Activated naive CD4-positive, alpha-beta T cell treated with anti-CD3 and anti-CD28 coated beads, Interleukin-2, amount 10 ng/mL, durations not matched to agents 7 days and 5 days (primary cell): ENCODE measurements at regions not wholly inside any gene's neighbourhood (a gene's known extent, or its start where the extent isn't known, plus 50 kb on each side); places are given as distances from the start of the nearest gene placed in this dataset.

ENCODE experiments used
- CTCF ChIA-PET: fragments of 350-600 bp; sonication (Branson Sonifier 250); formaldehyde crosslinking; loops from one replicate; lab custom pipeline; 2021; ENCODE audit warnings: antibody characterized with exemption; lab: Charles Lee
- DNase-seq: peaks from one replicate; pipeline ENCODE4 v3.0.0-alpha.2; 2020
- H3K27ac Mint-ChIP-seq: one replicate; pipeline ENCODE4 v1.8.0; 2021; ENCODE audit warnings: mild to moderate bottlenecking, moderate library complexity, mixed read lengths
- H3K27me3 Mint-ChIP-seq: one replicate; pipeline ENCODE4 v1.8.0; 2021; ENCODE audit warnings: mild to moderate bottlenecking, mixed read lengths
- H3K36me3 Mint-ChIP-seq: one replicate; pipeline ENCODE4 v1.8.0; 2021; ENCODE audit warnings: mixed read lengths
- H3K4me1 Mint-ChIP-seq: one replicate; pipeline ENCODE4 v1.8.0; 2021; ENCODE audit warnings: mixed read lengths
- H3K4me3 Mint-ChIP-seq: one replicate; pipeline ENCODE4 v1.8.0; 2021; ENCODE audit warnings: mild to moderate bottlenecking, moderate library complexity, mixed read lengths
- H3K9me3 Mint-ChIP-seq: one replicate; pipeline ENCODE4 v1.8.0; 2021; ENCODE audit warnings: mixed read lengths

DNA sequence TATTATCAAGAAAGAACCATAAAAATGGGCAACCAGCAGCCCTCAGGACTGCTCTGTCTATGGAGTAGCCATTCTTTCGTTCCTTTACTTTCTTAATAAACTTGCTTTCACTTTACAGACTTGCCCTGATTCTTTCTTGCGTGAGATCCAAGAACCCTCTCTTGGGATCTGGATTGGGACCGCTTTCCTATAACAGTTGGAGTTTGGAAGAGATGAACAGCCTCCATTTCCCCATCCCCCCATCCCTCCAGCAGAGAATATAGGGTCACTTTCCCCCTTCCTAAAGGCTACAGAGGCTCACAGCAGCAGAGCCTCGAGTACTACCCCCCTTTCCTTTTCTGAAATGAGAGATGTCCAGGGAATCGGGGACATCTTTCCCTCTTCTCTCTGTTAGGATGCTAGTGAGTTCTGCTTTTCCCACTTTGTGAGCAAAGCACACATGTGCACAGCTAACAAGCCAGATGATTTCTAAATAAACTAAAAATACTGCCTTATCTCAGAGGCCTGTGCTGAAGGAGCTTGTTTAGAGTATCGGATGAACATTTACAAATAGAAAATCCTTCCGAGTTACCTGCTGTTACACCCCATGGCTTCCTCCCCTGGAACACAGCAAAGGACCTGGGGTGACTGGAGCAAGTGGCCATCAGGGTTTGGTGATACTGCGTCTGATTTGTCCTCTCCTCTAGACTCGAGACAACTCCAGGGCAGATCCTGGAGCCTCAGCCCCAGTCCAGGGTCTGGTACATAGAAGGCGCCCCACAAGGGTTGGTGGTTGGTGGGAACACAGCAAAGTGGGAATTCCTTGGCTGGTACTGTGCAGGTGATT lies 144.2 kb downstream of the SLC38A6 start:
- CTCF ChIA-PET = no interaction called here
- Mint-ChIP-seq H3K9me3 (no peaks in the 10 kb centered on the region), H3K4me1 (peaks cover 4% of the 10 kb centered on the region), H3K4me3 (no peak overlapping the region), H3K27ac (no peak overlapping the region), H3K36me3 (no peaks in the 10 kb centered on the region), H3K27me3 (peaks cover 24% of the 10 kb centered on the region)
- DNase-seq = no peak

DNA sequence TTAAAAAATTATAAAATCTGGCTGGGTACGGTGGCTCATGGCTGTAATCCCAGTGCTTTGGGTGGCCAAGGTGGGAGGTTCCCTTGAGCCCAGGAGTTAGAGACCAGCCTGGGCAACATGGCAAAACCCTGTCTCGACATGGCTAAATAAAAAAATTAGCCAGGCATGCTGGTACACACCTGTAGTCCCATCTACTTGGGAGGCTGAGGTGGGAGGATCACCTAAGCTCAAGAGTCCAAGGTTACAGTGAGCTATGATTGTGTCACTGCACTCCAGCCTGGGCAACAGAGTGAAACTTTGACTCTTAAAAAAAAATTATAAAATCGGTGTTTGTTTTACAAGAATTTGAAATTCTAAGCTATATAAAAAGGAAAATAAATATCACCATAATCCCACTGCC lies 141.8 kb downstream of the SLC38A6 start:
- Mint-ChIP-seq H3K4me1 (peaks cover 4% of the 10 kb centered on the region), H3K36me3 (no peaks in the 10 kb centered on the region), H3K27me3 (peaks cover 17% of the 10 kb centered on the region), H3K9me3 (no peaks in the 10 kb centered on the region), H3K4me3 (no peak overlapping the region), H3K27ac (no peak overlapping the region)
- no peak for DNase-seq
- CTCF ChIA-PET = no interaction called here

DNA sequence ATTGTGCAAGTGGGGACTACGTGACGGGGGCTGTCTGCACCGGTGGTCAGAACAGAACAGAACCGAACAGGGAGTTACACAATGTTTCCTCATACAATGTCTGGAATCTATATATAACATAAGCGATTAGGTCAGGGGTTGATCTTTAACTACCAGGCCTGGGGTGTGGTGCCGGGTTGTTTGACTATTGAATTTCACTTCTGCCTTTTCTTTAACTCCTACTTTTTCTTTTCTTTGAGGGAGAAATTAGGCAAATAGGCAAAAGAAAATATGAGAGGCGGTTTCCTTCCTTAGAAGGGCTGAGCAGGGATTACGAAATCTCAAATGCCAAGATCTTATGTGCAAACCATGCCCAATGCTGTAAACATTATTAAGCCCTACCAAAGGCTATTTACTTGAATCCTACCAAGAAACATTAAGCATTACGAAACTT lies 140.3 kb downstream of the SLC38A6 start:
- peaks cover 4% of the 10 kb centered on the region for H3K4me1 Mint-ChIP-seq
- H3K36me3 Mint-ChIP-seq = no peaks in the 10 kb centered on the region
- CTCF ChIA-PET = no interaction called here
- no peaks in the 10 kb centered on the region for H3K9me3 Mint-ChIP-seq
- no peak overlapping the region for H3K27ac Mint-ChIP-seq
- no peak for DNase-seq
- peaks cover 12% of the 10 kb centered on the region for H3K27me3 Mint-ChIP-seq
- no peak overlapping the region for H3K4me3 Mint-ChIP-seq

DNA sequence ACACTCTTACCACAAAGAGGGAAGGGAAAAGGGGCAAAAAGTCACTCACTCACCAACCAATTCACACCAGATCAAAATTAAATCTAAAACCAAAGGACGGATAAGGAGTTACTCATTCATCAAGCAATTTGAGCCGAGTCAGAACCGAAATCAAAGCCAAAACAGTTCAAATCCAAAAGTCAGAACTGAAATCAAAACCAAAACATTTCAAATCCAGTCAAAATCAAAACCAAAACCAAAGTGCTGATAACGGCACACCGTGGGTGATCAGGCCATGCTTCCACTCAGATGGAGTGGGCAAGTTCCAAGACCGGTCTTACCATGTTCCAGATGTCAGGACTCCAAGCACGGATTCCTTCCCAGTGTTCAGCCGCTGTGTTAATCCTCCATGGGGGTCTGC lies 139.5 kb downstream of the SLC38A6 start:
- H3K4me3 Mint-ChIP-seq = no peak overlapping the region
- no peaks in the 10 kb centered on the region for H3K9me3 Mint-ChIP-seq
- H3K27me3 Mint-ChIP-seq = peaks cover 4% of the 10 kb centered on the region
- H3K36me3 Mint-ChIP-seq = no peaks in the 10 kb centered on the region
- no peak overlapping the region for H3K27ac Mint-ChIP-seq
- peaks cover 4% of the 10 kb centered on the region for H3K4me1 Mint-ChIP-seq
- CTCF ChIA-PET = no interaction called here
- no peak for DNase-seq

DNA sequence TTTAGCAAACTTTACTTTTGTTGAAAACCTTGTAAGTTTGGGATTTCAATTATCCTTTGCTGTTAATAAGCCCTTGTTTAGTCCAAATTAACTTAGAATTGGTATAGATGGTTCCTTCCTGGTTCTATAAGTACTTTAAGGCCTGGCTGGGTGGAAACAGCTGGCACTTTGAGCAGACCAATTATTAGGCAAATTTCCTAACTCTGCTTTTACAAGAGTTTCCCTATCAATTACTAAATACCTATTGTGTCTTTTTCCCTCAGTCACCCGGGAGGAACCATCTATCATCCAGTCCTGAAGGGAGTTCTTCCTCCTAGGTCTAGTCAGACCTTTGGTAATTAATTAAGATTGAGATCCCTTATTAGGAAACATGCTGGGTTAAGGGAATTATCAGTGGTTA lies 138.0 kb downstream of the SLC38A6 start:
- DNase-seq = no peak
- Mint-ChIP-seq H3K4me3 (no peak overlapping the region), H3K4me1 (peaks cover 4% of the 10 kb centered on the region), H3K27me3 (peaks cover 3% of the 10 kb centered on the region), H3K36me3 (no peaks in the 10 kb centered on the region), H3K9me3 (peaks cover 8% of the 10 kb centered on the region), H3K27ac (no peak overlapping the region)
- CTCF ChIA-PET = no interaction called here

DNA sequence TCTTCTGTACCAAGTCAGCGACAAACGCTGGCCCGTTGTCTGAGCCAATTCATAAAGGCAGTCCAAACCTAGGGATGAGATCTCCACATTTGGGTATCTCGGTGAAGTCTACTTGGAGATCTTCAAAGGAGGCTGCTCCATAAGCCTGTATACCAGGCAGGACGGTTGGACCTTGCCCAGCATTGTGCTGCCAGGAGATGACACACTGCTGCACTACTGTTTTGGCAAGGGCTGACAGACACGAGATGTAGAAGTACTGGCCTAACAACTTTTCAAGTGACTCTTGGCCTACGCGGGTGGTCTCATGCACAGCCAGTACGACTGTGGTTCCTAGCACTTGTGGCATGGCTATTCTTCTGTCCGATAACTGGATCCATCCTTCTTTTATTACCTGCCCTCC lies 135.3 kb downstream of the SLC38A6 start:
- CTCF ChIA-PET = no interaction called here
- Mint-ChIP-seq H3K27me3 (peaks cover 3% of the 10 kb centered on the region), H3K36me3 (no peaks in the 10 kb centered on the region), H3K4me1 (peaks cover 4% of the 10 kb centered on the region), H3K27ac (no peak overlapping the region), H3K4me3 (no peak overlapping the region), H3K9me3 (peaks cover 8% of the 10 kb centered on the region)
- DNase-seq = no peak

DNA sequence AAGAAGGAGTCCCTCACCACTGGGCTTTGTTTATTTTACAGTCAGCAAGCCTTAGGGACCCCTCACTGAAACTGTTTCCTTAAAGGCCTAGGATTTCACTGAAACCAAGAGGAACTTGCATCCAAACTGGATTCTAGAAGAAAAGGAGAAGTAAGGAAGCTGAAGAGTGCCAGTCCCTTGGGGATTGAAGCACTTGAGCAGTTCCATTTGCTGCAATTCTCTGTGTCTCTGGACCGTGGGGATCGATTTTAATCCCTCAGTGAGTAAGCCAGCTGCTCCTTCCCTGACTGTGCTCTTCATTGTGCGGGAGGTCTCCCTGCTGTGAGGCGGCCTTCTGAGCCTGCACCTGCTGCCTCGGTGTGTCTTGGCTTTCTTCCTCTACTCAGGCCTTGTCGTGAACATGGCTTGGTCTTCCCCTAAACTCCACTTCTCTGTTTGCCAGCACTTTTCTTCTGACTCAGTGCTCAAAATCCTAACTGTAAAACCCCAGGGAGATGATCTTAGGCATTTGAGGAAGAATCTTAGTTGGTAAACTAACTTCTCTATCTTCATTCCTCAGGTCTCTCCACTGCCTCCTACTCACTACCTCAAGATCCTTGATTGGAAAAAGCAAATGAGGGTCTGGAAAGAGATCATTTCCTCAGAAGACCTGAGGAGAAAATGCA lies 132.6 kb downstream of the SLC38A6 start:
- no peak for DNase-seq
- Mint-ChIP-seq H3K9me3 (peaks cover 10% of the 10 kb centered on the region), H3K27ac (no peak overlapping the region), H3K4me3 (no peak overlapping the region), H3K4me1 (no peaks in the 10 kb centered on the region), H3K27me3 (peaks cover 14% of the 10 kb centered on the region), H3K36me3 (no peaks in the 10 kb centered on the region)
- CTCF ChIA-PET = no interaction called here

DNA sequence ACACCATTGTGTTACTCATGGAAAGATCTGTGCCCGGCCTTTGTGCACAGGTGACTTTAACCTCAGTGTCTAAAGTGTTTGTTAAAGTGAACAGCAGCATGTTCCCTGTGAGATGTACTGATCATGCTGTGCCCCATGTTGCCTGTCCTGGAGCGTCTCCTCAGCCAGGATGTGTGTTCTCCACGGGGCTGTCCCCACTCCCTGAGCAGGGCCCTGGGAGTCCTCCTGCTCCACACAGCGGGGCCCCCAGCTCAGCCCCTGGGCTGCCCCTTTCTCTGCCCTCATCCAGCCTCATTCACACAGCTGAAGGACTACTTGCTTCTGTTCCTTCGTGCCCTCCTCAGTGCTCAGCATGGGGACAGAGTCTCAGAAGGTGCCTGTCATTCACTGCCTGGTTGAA lies 131.5 kb downstream of the SLC38A6 start:
- no peak overlapping the region for H3K27ac Mint-ChIP-seq
- no peak overlapping the region for H3K4me3 Mint-ChIP-seq
- peaks cover 15% of the 10 kb centered on the region for H3K27me3 Mint-ChIP-seq
- H3K9me3 Mint-ChIP-seq = peaks cover 10% of the 10 kb centered on the region
- DNase-seq = no peak
- CTCF ChIA-PET = no interaction called here
- H3K4me1 Mint-ChIP-seq = no peaks in the 10 kb centered on the region
- H3K36me3 Mint-ChIP-seq = no peaks in the 10 kb centered on the region

DNA sequence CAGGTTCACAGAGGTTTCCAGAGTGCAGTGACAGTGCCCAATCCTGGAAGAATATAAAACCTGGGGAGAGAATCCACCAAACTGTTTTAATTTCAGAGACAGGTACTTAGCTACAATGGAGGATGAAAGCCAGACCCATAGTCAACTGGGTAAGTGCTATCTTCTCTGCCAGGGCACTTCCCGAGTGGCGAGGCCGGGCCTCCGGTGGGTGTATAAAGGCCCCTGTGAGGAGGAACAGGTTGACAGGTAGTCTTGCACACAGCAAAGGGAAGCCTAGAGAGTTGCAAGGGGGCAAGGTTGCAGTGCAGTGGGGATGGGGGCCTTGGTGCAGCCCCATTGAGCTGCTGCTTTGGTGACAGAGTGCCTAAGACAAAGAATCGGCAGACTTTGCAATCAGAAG lies 130.7 kb downstream of the SLC38A6 start:
- no peaks in the 10 kb centered on the region for H3K36me3 Mint-ChIP-seq
- H3K4me1 Mint-ChIP-seq = no peaks in the 10 kb centered on the region
- H3K27me3 Mint-ChIP-seq = peaks cover 15% of the 10 kb centered on the region
- H3K27ac Mint-ChIP-seq = no peak overlapping the region
- H3K9me3 Mint-ChIP-seq = peaks cover 10% of the 10 kb centered on the region
- CTCF ChIA-PET = no interaction called here
- DNase-seq = no peak
- H3K4me3 Mint-ChIP-seq = no peak overlapping the region

DNA sequence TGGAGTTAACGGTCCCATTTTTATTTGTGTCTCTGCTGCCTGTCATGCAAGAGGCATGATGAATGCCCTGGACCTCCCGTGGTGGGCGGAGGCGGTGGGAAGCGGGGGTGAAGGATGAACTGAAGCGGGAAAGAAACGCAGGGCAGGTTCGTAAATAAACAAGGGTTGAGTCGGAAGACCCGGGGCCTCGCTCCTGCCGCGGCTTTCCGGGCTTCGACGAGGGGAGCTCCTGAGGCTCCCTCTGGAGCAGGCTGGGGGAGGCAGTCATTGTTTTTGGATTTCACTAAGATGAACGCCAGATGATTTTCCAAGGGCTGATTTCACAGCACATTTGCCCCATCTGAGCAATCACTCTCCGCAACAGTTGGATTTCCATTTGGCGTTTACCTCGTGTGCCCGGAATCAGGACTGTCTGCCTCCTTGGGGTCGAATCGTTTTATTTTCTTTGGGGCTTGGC lies 130.2 kb downstream of the SLC38A6 start:
- Mint-ChIP-seq H3K9me3 (peaks cover 10% of the 10 kb centered on the region), H3K36me3 (no peaks in the 10 kb centered on the region), H3K4me1 (no peaks in the 10 kb centered on the region), H3K27ac (no peak overlapping the region), H3K27me3 (peaks cover 15% of the 10 kb centered on the region), H3K4me3 (no peak overlapping the region)
- no peak for DNase-seq
- CTCF ChIA-PET = no interaction called here

DNA sequence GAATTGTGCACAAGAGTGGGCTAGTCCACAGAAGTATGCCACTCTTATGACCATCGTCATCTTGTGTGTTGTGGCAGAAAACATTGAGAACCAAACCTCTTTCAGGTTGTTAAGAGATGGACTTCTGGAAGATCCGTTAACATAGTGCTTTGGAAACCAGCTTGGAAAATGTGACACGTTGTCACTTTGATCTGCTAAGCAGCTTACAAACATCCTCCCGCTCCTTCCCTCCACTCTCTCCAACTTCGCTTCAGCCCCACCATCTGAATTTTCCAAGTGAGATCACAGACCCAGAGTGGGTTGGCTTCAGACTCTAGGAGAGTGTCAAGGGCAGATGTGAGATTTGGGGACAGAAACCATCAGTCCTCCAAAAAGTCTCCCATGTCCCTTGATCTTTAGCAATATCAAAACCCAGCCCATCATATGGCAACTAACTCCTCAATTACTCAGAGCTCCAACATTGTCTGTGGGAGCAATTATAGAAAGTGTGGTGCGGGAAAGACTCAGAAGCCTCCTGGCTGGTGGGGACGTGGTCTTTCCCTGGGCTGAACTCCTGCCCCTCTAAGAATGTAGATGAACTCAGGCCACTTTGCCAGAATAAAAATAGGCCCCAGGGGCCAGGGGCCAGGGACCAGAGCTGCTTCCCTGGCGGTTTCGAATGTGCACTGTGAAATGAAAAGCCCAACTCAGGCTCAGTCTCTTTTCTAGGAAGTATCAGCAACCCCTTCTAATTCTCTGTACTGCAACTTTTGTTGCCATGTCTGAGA lies 129.5 kb downstream of the SLC38A6 start:
- CTCF ChIA-PET = interaction anchor here (1.2 kb wide), 1 partner anchor 142 kb away, joined by 4 read pairs; no protein-coding TSS in a partner anchor
- Mint-ChIP-seq H3K36me3 (no peaks in the 10 kb centered on the region), H3K4me1 (no peaks in the 10 kb centered on the region), H3K9me3 (peaks cover 10% of the 10 kb centered on the region), H3K27me3 (peaks cover 15% of the 10 kb centered on the region), H3K4me3 (no peak overlapping the region), H3K27ac (no peak overlapping the region)
- DNase-seq = no peak

DNA sequence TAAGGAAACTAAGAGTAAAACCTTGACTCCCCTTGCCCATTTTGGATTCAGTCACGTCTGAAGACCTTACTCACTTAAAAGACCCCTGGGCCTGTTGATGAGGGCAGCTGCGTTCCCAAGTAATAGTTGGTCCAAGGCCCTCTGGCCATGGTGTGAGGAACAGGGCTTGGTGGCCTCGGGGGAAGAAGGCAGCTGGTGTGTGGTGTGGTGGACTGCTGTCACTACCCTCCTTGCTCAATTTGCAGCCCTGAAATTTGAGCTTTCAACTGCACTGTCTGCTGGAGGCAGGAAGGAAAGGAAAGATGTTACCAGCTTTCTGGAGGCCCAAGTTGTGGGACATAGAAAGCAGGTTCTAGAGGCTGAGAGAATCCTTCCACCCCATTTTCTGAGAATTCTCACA lies 128.2 kb downstream of the SLC38A6 start:
- no peaks in the 10 kb centered on the region for H3K4me1 Mint-ChIP-seq

DNA sequence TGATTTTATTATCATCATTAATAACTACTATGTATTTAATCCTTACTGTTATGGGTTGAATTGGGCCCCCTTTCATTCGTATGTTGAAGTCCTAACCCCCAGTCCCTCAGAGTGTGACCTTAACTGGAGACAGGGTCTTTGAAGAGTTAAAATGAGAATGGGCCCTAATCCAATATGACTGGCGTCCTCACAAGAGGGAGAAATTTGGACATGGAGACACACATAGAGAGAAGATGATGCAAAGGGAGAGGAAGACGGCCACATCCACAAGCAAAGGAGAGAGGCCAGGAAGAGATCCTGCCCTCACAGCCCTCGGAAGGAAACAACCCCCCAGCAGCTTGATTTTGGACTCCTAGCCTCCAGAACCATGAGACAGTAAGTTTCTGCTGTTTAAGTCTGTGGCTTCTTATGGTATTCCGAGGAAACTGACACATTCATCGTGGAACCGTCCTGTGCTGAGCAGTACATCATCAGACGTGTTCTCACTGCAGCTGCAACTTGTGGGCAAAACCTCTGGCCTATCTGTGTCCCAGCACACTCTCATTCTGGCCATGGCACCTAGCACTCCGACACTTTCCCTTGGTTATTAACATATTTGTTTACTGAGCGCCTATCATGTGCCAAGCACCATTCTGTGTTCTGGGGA lies 127.6 kb downstream of the SLC38A6 start:
- CTCF ChIA-PET = interaction anchor here (1.0 kb wide), 1 partner anchor 484 kb away, joined by 3 read pairs; no protein-coding TSS in a partner anchor
- Mint-ChIP-seq H3K27ac (no peak overlapping the region), H3K36me3 (no peaks in the 10 kb centered on the region), H3K4me1 (peaks cover 1% of the 10 kb centered on the region), H3K27me3 (peaks cover 15% of the 10 kb centered on the region), H3K9me3 (peaks cover 2% of the 10 kb centered on the region), H3K4me3 (no peak overlapping the region)
- DNase-seq = no peak

More for the DNA sequence above, 128.2 kb downstream of the SLC38A6 start:
- H3K27me3 Mint-ChIP-seq = peaks cover 15% of the 10 kb centered on the region
- no peak overlapping the region for H3K4me3 Mint-ChIP-seq
- no peaks in the 10 kb centered on the region for H3K36me3 Mint-ChIP-seq
- DNase-seq = no peak
- CTCF ChIA-PET = interaction anchor here (1.2 kb wide), 1 partner anchor 143 kb away, joined by 4 read pairs; no protein-coding TSS in a partner anchor
- no peak overlapping the region for H3K27ac Mint-ChIP-seq
- H3K9me3 Mint-ChIP-seq = peaks cover 2% of the 10 kb centered on the region
